ENCODE measurements at regions not wholly inside any gene's neighbourhood (a gene's known extent, or its start where the extent isn't known, plus 50 kb on each side); places are given as distances from the start of the nearest gene placed in this dataset.

DNA sequence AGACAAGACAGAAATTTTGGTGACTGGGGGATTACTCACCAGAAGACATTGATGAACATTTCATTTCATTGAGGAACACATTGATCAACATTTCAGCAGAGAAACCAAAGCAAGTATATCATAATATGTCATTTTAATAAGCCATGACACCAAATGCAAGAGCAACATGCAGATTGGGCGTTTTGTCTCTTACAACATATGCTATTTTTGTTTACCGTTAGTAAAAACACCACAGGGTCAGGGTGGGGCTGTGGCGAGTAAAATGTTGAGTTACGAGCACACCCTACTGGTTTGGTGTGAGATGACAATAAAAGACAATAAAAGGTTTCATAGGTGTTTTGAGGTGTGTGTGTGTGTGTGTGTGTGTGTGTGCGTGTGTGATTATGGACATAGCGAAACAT is 294.5 kb downstream of the PDGFC start:
- Mint-ChIP-seq H3K4me1 (ENCODE audit: low read depth) (no peaks in the 10 kb centered on the region), H3K27ac (no peak overlapping the region), H3K4me3 (no peak overlapping the region), H3K9me3 (peaks cover 1% of the 10 kb centered on the region), H3K27me3 (no peaks in the 10 kb centered on the region), H3K36me3 (ENCODE audit: low read depth) (no peaks in the 10 kb centered on the region)
- intact Hi-C loops (cut with micrococcal nuclease), result no loop called here
- DNase-seq (no peak), ATAC-seq (no peak)
- ChIA-PET CTCF (no interaction called here), POLR2A (no interaction called here)
- TF ChIP-seq, protein P1, sequence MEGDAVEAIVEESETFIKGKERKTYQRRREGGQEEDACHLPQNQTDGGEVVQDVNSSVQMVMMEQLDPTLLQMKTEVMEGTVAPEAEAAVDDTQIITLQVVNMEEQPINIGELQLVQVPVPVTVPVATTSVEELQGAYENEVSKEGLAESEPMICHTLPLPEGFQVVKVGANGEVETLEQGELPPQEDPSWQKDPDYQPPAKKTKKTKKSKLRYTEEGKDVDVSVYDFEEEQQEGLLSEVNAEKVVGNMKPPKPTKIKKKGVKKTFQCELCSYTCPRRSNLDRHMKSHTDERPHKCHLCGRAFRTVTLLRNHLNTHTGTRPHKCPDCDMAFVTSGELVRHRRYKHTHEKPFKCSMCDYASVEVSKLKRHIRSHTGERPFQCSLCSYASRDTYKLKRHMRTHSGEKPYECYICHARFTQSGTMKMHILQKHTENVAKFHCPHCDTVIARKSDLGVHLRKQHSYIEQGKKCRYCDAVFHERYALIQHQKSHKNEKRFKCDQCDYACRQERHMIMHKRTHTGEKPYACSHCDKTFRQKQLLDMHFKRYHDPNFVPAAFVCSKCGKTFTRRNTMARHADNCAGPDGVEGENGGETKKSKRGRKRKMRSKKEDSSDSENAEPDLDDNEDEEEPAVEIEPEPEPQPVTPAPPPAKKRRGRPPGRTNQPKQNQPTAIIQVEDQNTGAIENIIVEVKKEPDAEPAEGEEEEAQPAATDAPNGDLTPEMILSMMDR (IDR thresholded peaks at IDR 0.05), result no peak

DNA sequence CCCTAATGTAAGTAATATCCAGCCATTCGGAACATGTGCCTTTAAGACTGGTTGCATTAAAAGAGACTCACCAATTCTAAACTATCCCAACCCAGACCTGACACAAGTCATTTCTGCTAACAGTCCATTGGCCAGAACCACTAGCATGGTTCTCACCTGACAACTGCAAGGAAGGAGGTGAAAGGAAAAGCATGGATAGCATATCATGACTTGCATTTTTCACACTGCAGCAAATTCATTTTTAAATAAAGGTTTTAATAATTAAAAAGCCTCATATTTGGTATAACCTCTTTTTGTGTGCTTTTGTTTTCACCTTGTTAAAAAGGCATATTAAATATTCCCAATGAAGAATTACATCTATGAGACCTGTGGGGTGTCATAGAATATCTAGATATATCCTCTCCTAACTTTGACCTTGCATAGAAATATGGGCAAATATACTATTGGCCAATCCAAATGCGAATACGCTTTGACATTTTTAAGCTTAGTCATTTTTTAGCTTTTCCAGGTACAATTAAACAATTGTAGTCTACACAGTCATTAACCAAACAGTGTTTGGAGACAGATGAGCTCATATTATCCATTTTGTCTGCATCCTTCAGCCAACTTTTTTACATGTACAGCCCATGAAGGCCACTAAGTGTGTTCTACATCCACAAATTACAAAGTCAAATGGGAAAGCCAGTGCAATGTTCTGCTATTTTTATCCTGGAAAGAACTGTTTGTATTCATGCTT is 295.3 kb downstream of the PDGFC start:
- no peaks in the 10 kb centered on the region for H3K4me1 Mint-ChIP-seq (ENCODE audit: low read depth)
- TF ChIP-seq, protein P1 (IDR thresholded peaks at IDR 0.05), result no peak
- H3K4me3 Mint-ChIP-seq, result no peak overlapping the region
- H3K27me3 Mint-ChIP-seq, result no peaks in the 10 kb centered on the region
- peaks cover 1% of the 10 kb centered on the region for H3K9me3 Mint-ChIP-seq
- H3K36me3 Mint-ChIP-seq (ENCODE audit: low read depth), result no peaks in the 10 kb centered on the region
- POLR2A ChIA-PET, result no interaction called here
- H3K27ac Mint-ChIP-seq, result no peak overlapping the region
- intact Hi-C loops (cut with micrococcal nuclease), result no loop called here
- ATAC-seq (no peak), DNase-seq (no peak)
- CTCF ChIA-PET, result no interaction called here

DNA sequence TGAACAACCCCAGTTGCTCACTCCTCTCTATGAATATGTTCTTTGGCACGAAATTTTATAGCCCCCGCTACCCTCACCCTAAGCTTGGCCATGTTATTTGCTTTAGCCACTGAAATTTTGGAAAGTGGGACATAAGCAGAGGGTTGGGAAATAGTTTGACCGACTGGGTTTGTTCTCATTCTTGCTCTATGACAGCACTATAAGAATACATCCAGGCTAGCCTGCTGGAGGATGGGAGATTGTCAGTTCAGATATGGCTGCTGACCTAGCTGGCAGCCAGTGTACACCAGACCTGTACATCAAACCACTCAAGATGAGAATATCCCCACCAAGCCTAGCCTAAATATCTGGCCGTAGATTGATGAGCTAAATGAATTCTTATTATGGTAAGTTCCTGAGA is 298.1 kb downstream of the PDGFC start:
- Mint-ChIP-seq H3K9me3 (no peaks in the 10 kb centered on the region), H3K4me1 (ENCODE audit: low read depth) (no peaks in the 10 kb centered on the region), H3K4me3 (no peak overlapping the region), H3K27ac (no peak overlapping the region), H3K36me3 (ENCODE audit: low read depth) (no peaks in the 10 kb centered on the region), H3K27me3 (no peaks in the 10 kb centered on the region)
- intact Hi-C loops (cut with micrococcal nuclease), result no loop called here
- CTCF ChIA-PET, result interaction anchor here (0.6 to 1.0 kb wide), 2 partner anchors 13 to 85 kb away, joined by 3 read pairs; no protein-coding TSS in a partner anchor
- TF ChIP-seq, protein P1 (IDR thresholded peaks at IDR 0.05), result no peak
- ATAC-seq (no peak), DNase-seq (no peak)
- POLR2A ChIA-PET, result no interaction called here

DNA sequence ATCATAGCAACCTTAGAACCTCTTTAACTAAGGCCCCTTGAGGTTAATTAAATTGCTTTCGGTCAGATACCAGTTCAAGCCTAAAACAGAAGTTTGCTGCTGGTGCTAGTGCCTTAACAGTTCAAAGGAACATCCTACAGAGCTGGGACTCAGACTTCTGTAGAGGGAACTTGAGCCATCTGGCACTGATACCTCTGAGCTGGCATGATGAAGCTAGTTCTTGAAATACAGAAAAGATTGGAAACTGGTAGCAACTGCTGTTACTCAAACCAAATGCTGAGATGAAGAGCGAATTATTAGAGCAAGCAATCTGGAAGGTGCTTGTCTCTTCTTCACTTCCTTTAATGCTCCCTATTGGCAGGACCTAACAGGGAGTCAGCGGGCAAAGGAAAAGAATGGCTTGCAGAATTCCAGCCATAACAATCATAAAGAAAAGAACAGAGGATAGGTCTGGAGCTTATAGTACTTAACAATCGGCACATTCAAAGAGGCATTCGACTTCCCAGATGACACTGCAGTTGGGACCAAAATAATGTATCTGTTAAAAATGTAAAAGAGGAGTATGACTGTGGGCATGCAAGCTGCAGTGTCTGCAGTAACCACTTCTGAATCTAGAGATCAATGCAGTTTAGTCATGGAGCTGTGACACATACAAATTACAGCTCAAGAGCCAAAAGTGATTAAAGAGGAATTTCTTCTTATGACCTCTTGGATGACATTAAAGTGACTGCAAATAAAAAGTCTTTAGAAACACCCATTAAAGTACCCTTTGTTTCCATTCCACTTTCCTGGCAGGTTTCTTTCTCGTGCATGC is 298.9 kb downstream of the PDGFC start:
- Mint-ChIP-seq H3K27ac (no peak overlapping the region), H3K36me3 (ENCODE audit: low read depth) (no peaks in the 10 kb centered on the region), H3K4me3 (no peak overlapping the region), H3K9me3 (no peaks in the 10 kb centered on the region), H3K4me1 (ENCODE audit: low read depth) (no peaks in the 10 kb centered on the region), H3K27me3 (no peaks in the 10 kb centered on the region)
- no peak for DNase-seq
- no peak for ATAC-seq
- intact Hi-C loops (cut with micrococcal nuclease), result no loop called here
- ChIA-PET CTCF (no interaction called here), POLR2A (no interaction called here)
- TF ChIP-seq, protein P1 (IDR thresholded peaks at IDR 0.05), result no peak

DNA sequence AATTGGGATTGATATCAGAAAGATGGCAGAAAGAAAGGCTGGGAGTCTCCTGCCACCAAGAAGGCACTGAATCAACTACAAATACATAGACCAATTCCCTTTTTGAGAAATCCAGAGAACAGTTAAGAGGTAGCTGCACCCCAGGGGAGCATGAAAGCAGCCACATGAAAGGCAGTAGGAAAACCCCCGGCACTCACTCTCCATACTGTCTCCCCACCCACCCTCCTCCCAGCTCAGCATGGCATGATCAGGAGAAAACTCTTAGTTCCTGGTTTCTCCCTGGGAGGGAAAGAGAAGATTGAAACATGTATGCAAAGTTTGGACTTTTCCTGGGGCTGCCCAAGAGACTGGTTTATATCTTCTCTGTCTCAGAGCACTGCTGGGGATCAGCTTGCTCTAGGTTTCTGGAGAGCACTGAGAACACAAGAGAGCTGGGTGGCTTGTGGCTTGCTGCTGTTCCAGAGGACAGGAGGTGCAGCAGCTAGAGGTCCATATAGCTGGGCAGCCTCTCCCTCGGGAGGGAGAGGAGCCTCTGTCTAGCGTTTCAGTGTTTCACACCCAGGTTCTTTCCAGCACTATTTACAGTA is 305.7 kb downstream of the PDGFC start:
- no peaks in the 10 kb centered on the region for H3K36me3 Mint-ChIP-seq (ENCODE audit: low read depth)
- H3K9me3 Mint-ChIP-seq, result peaks cover 4% of the 10 kb centered on the region
- ATAC-seq (no peak), DNase-seq (no peak)
- TF ChIP-seq, protein P1 (IDR thresholded peaks at IDR 0.05), result no peak
- intact Hi-C loops (cut with micrococcal nuclease), result no loop called here
- H3K27me3 Mint-ChIP-seq, result no peaks in the 10 kb centered on the region
- ChIA-PET POLR2A (no interaction called here), CTCF (no interaction called here)
- H3K4me1 Mint-ChIP-seq (ENCODE audit: low read depth), result no peaks in the 10 kb centered on the region
- H3K27ac Mint-ChIP-seq, result no peak overlapping the region
- H3K4me3 Mint-ChIP-seq, result no peak overlapping the region

Measured in activated CD8-positive, alpha-beta T cell treated with anti-CD3 and anti-CD28 coated beads for 36 hours (primary cell).